ENCODE measurements at regions not wholly inside any gene's neighbourhood (a gene's known extent, or its start where the extent isn't known, plus 50 kb on each side); places are given as distances from the start of the nearest gene placed in this dataset.

- BruUV-seq (replicated peaks) = no TSS peak
- ChIA-PET RAD21 (ENCODE audit: low non-redundant PET in 1 of 2, low total read pairs in 2 of 2, uncharacterized antibody in 2 of 2, unreplicated experiment in 2 of 2) (no interaction called here), POLR2A (no interaction called here), CTCF (no interaction called here)
- H2AFZ ChIP-seq (ENCODE audit: low read depth, low read length, poor library complexity, severe bottlenecking) = no peak overlapping the region
- TF ChIP-seq ZFX (IDR thresholded peaks at IDR 0.05) (no peak), TCF7L2 (IDR thresholded peaks at IDR 0.05; ENCODE audit: borderline replicate concordance, extremely low read depth, insufficient read depth, insufficient read length) (peak; percentile 25)
- no peak overlapping the region for H3K27ac ChIP-seq (ENCODE audit: low read depth, low read length)
- H4K20me1 ChIP-seq (ENCODE audit: insufficient read depth) = no peaks in the 10 kb centered on the region
- no peaks in the 10 kb centered on the region; a peak in 1 of 4 replicates for H3K4me1 ChIP-seq (ENCODE audit: control insufficient read depth in 1 of 2, insufficient read depth in 2 of 2, low read length in 2 of 2)
- no peak overlapping the region for H3K4me3 ChIP-seq (replicated peaks in 1 of 2; ENCODE audit: low read depth in 1 of 2, low read length in 2 of 2)
- H3K9me3 ChIP-seq (ENCODE audit: control insufficient read depth in 1 of 2, insufficient read depth in 1 of 2, low read depth in 1 of 2, low read length in 2 of 2) = no peaks in the 10 kb centered on the region
- no peaks in the 10 kb centered on the region for H3K36me3 ChIP-seq (ENCODE audit: control insufficient read depth in 1 of 2, insufficient read depth in 2 of 2, low read length in 2 of 2)
- no peak overlapping the region for H3K9ac ChIP-seq (ENCODE audit: low read length)
- DNase-seq (ENCODE audit: low read depth, low spot score) = no peak
- no peak for ATAC-seq
- H3K4me2 ChIP-seq (ENCODE audit: low read length) = no peak overlapping the region
- intact Hi-C loops (cut with micrococcal nuclease) = no loop called here
- no peaks in the 10 kb centered on the region for H3K27me3 ChIP-seq (ENCODE audit: insufficient read depth, low read length)
- H3K79me2 ChIP-seq (ENCODE audit: insufficient read depth, low read length) = no peaks in the 10 kb centered on the region
- H3K9me2 ChIP-seq (ENCODE audit: insufficient read depth) = no peaks in the 10 kb centered on the region
These were observed 150.2 kb upstream of the C14orf180 start for GRCh38 chr14:104429291-104429861.

- BruUV-seq (replicated peaks) = no TSS peak
- POLR2A ChIA-PET = no interaction called here
- Histone ChIP-seq H2AFZ (ENCODE audit: low read depth, low read length, poor library complexity, severe bottlenecking) (no peak overlapping the region), H4K20me1 (ENCODE audit: insufficient read depth) (no peaks in the 10 kb centered on the region), H3K27ac (ENCODE audit: low read depth, low read length) (no peak overlapping the region; the same call in 1 of the 2 replicates), H3K27me3 (ENCODE audit: insufficient read depth, low read length) (no peaks in the 10 kb centered on the region), H3K79me2 (ENCODE audit: insufficient read depth, low read length) (no peaks in the 10 kb centered on the region), H3K9me2 (ENCODE audit: insufficient read depth) (no peaks in the 10 kb centered on the region), H3K9me3 (ENCODE audit: control insufficient read depth in 1 of 2, insufficient read depth in 1 of 2, low read depth in 1 of 2, low read length in 2 of 2) (no peaks in the 10 kb centered on the region), H3K4me1 (ENCODE audit: control insufficient read depth in 1 of 2, insufficient read depth in 2 of 2, low read length in 2 of 2) (peaks cover 7 to 8% of the 10 kb centered on the region in 2 experiments; a peak in 3 of 4 replicates), H3K36me3 (ENCODE audit: control insufficient read depth in 1 of 2, insufficient read depth in 2 of 2, low read length in 2 of 2) (no peaks in the 10 kb centered on the region), H3K4me2 (ENCODE audit: low read length) (no peak overlapping the region), H3K4me3 (replicated peaks in 1 of 2; ENCODE audit: low read depth in 1 of 2, low read length in 2 of 2) (no peak overlapping the region), H3K9ac (ENCODE audit: low read length) (no peak overlapping the region)
- CTCF ChIA-PET = no interaction called here
- DNase-seq (ENCODE audit: low read depth, low spot score) = no peak
- ATAC-seq = no peak
- intact Hi-C loops (cut with micrococcal nuclease) = no loop called here
- RAD21 ChIA-PET (ENCODE audit: low non-redundant PET in 1 of 2, low total read pairs in 2 of 2, uncharacterized antibody in 2 of 2, unreplicated experiment in 2 of 2) = no interaction called here
- TF ChIP-seq SIN3A (IDR thresholded peaks at IDR 0.05; ENCODE audit: low read depth) = no peak
- no peak for TF ChIP-seq FOSL1 (IDR thresholded peaks at IDR 0.05; ENCODE audit: low read depth)
- TF ChIP-seq ZBTB33 (IDR thresholded peaks at IDR 0.05; ENCODE audit: extremely low read depth, insufficient replicate concordance, low read length) = no peak
- TF ChIP-seq TCF7L2 (IDR thresholded peaks at IDR 0.05; ENCODE audit: borderline replicate concordance, extremely low read depth, insufficient read depth, insufficient read length) = no peak
- TF ChIP-seq SRF (IDR thresholded peaks at IDR 0.05; ENCODE audit: low read depth) = no peak
- no peak for TF ChIP-seq REST (IDR thresholded peaks at IDR 0.05; ENCODE audit: low read depth)
- no peak for TF ChIP-seq ATF3 (IDR thresholded peaks at IDR 0.05)
- TF ChIP-seq MAX (IDR thresholded peaks at IDR 0.05) = no peak
- TF ChIP-seq CTCF (IDR thresholded peaks at IDR 0.05 in 2 of 3, conservative IDR thresholded peaks at IDR 0.05 in 1 of 3; ENCODE audit: borderline replicate concordance in 1 of 3, insufficient read depth in 1 of 3, low read depth in 2 of 3, low read length in 2 of 3) = no peak
These were observed 148.1 kb upstream of the C14orf180 start for GRCh38 chr14:104431351-104431928.
